Ishikawa (cell line): ENCODE measurements at regions not wholly inside any gene's neighbourhood (a gene's known extent, or its start where the extent isn't known, plus 50 kb on each side); places are given as distances from the start of the nearest gene placed in this dataset.

Experiments used
- EGR1 ChIP-seq: IDR thresholded peaks from 2 replicates; pipeline ENCODE4 v1.6.1; 2012
- EP300 ChIP-seq: IDR thresholded peaks from 2 replicates; pipeline ENCODE4 v1.6.1; 2012; ENCODE audit warnings: borderline replicate concordance
- FOXM1 ChIP-seq: IDR thresholded peaks from 2 replicates; pipeline ENCODE4 v1.6.1; 2012; ENCODE audit warnings: low read depth, borderline replicate concordance
- TAF1 ChIP-seq: IDR thresholded peaks from 2 replicates; pipeline ENCODE4 v1.6.1; 2012; ENCODE audit warnings: low read depth, mild to moderate bottlenecking
- YY1 ChIP-seq: IDR thresholded peaks from 2 replicates; pipeline ENCODE4 v1.6.1; 2012; ENCODE audit warnings: low read depth
- ZBTB7A ChIP-seq: IDR thresholded peaks from 2 replicates; pipeline ENCODE4 v1.6.1; 2012; ENCODE audit warnings: low read depth
- TF ChIP-seq, protein P1 (sequence below): IDR thresholded peaks from 2 replicates; pipeline ENCODE4 v1.6.1; 2012
- TF ChIP-seq, protein P2 (sequence below): IDR thresholded peaks from 2 replicates; pipeline ENCODE4 v1.6.1; 2012

DNA sequence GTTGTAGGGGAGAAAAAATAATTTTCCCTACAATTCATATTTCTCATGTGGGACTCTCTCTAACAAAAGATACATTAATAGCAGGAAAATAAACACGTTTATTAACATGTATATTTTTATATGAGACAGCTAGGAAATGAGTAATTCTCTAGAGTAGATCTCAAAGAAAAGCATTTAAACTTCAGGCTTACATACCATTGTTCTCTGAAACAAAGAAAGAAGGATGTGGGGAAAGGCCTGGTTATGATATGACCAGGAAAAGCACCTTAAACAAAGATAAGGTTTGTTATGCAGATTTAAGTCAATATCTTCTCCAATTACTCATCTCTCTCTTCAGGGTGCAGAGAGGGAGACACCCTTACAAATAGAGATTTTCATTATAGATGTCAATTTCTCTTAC is 131.3 kb downstream of the SLC7A11 start:
- no peak for TF ChIP-seq YY1
- TF ChIP-seq, protein P1, sequence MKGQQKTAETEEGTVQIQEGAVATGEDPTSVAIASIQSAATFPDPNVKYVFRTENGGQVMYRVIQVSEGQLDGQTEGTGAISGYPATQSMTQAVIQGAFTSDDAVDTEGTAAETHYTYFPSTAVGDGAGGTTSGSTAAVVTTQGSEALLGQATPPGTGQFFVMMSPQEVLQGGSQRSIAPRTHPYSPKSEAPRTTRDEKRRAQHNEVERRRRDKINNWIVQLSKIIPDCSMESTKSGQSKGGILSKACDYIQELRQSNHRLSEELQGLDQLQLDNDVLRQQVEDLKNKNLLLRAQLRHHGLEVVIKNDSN: no peak
- TF ChIP-seq TAF1: no peak
- TF ChIP-seq EGR1: no peak
- TF ChIP-seq EP300: no peak
- TF ChIP-seq, protein P2, sequence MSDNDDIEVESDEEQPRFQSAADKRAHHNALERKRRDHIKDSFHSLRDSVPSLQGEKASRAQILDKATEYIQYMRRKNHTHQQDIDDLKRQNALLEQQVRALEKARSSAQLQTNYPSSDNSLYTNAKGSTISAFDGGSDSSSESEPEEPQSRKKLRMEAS: no peak
- TF ChIP-seq FOXM1: no peak
- no peak for TF ChIP-seq ZBTB7A
